ENCODE measurements at regions not wholly inside any gene's neighbourhood (a gene's known extent, or its start where the extent isn't known, plus 50 kb on each side); places are given as distances from the start of the nearest gene placed in this dataset.

- TF ChIP-seq CTCF (IDR thresholded peaks at IDR 0.05; ENCODE audit: low read depth, low read length) (no peak), POLR2A (IDR thresholded peaks at IDR 0.05; ENCODE audit: extremely low read depth, insufficient read length) (no peak), MAX (IDR thresholded peaks at IDR 0.05; ENCODE audit: low read depth, low read length) (no peak)
These were observed 74.8 kb upstream of the RPL38 start for GRCh38 chr17:74128456-74129211.
